ENCODE measurements at regions not wholly inside any gene's neighbourhood (a gene's known extent, or its start where the extent isn't known, plus 50 kb on each side); places are given as distances from the start of the nearest gene placed in this dataset.
"Not testable (repeated sequence)": the region's sequence is repeated elsewhere in the genome, so short reads cannot be mapped to it uniquely, and the experiment has no call there.

DNA sequence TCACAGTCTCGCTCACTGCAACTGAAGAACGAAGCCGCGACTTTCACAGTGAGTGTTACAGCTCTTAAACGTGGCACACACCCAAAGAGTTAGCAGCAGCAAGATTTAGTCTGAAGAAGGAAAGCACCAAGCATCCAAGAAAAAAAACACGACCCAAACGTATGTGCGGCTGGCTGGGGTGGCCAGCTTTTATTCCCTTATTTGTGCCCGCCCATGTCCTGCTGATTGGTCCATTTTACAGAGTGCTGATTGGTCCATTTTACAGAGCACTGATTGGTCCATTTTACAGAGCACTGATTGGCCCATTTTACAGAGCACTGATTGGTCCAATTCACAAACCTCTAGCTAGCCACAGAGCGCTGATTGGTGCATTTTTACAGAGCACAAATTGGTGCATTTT, 323.0 kb upstream of the ATP10A start:
- not testable (repeated sequence) for DNase-seq (ENCODE audit: low read depth in 3 of 3)

DNA sequence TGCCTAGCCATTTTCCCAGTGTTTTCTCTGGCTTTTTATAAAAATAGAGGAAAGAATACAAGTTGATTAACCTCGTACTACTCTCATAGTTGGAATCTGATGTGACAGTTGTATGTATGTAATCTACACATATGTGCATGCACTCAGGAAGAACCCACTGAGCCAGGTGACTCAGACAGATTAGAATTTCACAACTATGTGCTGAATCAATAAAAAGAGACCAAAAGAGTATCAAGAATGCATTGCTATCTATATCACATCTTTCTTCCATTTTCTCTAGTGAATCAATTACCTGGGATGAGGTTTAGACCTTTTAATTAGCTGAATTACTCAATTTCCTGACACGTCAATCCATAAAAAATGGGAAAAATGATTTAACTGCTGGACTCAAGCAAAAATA, 319.3 kb upstream of the ATP10A start:
- no peak for DNase-seq (ENCODE audit: low read depth in 3 of 3)

DNA sequence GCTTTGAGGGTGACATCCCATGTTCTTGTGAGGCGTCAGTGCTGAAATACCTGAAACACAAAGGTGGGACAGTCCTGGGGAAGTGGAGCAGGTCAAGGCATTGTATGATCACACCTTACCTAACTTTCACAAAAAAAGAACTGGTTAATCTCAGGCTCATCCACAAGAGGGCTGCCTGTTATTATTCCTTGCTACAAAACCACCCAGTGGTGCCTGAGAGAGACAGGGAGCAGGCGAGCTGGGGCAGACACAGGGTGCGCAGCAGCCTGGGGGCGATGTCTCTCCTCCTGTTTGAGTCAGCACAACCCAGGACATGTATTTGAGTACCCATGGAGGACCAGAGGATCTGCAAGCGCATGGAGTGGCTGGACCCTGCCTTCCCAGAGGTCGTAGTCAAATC, 316.8 kb upstream of the ATP10A start:
- DNase-seq (ENCODE audit: low read depth in 3 of 3), result no peak

DNA sequence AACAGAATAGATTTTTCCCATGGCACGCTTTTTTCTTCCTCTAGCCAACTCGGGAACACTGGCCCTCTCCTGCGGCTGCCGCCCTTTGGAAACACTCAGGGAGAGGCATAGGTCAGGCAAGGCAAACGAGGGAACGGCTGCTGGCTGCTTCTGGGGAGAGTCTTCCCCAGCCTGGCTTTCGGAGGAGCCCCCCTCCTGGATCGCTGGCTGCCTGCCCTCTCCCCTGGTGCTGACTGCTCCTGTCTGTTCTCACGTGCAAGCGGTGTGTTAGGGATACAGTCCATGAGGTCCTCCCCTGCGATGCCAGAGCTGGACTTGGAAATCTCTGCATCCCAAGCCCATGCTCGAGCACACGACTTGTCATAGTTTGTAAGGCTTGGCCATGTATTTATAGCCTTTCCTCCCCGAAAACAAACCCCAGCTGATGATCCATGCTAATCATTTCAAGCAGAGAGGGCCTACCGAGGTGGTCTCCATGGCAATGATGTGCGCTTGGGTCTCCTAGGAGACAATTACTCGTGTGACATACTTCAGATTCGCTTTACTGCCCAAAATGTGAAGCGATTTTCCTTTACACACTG, 315.6 kb upstream of the ATP10A start:
- no peak for DNase-seq (ENCODE audit: low read depth in 3 of 3)

DNA sequence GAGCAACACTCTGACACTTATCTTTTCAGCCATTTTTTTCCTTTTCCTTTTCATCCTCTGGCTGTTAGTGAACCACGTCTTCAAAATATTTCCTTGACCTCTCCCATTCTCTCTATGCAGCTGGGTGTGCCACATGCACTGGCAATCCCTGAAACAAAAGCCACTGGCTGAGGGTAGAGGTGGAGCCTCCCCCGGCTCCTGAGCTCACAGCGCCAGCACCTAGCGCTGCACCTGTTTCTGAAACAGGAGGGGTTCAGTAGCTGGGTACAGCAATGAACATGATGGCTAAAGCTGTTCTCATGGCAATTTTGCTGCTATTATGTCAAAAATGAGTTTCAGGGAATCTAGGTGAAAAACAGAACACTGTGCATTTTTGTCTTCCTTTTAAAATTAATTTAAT, 314.7 kb upstream of the ATP10A start:
- DNase-seq (ENCODE audit: low read depth in 3 of 3), result no peak

DNA sequence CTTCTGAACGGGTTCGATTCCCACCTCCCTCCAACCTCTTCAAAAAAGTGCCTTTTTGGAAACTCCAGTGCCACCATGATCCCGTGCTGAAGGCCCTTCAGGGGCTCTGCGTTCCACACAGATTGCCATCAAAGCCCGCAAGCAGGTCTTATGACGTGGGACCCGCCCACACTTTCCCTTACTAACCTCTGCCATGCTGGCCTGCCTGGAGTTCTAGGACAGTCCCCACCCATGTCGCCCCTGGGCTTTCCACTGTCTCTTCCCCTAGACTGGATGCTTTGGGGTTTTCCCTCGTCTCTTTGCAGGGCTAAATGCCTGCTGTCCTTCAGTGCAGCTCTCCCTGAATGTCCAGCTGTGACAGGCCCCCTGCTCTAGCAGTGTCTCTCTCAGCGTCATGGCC, 313.7 kb upstream of the ATP10A start:
- DNase-seq (ENCODE audit: low read depth in 3 of 3), result no peak

DNA sequence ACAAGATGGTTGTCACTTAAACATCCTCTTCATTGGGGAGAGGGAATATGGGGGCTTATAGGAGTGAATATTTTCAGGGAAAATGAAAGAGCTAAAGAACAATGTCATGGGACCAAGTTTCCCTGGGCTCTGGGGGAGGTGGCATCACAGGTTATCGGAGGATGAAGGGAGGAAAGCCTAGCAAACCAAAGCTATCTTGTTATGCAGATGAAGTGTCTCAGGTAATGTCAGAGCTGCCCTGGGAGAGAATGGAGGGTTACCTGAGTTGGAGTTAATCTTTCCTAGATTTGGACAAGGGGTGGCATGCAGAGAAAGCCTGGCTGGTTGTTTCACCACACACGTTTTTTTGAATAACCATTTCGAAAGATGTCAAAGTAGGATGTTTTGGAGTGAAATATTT, 308.1 kb upstream of the ATP10A start:
- DNase-seq (ENCODE audit: low read depth in 3 of 3), result no peak

DNA sequence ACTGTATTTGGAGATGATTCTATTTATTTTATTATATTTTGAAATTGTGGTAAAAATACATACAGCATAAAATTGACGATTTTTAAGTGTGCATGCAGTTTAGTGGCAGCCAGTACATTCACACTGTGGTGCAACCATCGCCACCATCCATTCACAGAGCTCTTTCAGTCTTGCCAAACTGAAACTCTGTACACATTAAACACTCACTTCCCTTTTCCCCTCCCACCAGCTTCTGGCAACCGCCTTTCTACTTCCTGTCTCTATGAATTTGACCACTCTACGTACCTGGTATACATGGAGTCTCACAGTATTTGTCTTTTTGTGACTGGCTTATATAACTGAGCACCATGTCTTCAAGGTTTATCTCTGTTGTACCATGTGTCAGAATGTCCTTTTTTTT, 303.3 kb upstream of the ATP10A start:
- no peak for DNase-seq (ENCODE audit: low read depth in 3 of 3)

DNA sequence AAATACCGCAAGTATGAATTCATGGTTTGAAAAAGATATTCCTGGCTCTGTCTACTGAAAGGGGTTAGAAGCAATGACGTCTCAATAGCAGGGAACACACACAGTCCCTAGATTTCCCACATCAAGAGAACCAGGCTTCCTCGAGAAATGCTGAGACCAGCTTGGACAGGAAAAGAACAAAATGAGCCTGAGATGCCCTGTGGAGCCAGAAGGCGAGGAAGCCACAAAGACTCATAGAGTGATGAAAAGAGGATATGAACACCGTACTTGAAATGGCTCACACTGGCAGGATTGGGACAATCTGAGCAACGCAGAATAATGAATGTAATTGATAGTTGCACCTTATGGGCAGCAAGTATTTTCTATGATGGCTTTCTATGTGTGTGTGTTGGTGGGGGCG, 302.4 kb upstream of the ATP10A start:
- DNase-seq (ENCODE audit: low read depth in 3 of 3), result no peak

DNA sequence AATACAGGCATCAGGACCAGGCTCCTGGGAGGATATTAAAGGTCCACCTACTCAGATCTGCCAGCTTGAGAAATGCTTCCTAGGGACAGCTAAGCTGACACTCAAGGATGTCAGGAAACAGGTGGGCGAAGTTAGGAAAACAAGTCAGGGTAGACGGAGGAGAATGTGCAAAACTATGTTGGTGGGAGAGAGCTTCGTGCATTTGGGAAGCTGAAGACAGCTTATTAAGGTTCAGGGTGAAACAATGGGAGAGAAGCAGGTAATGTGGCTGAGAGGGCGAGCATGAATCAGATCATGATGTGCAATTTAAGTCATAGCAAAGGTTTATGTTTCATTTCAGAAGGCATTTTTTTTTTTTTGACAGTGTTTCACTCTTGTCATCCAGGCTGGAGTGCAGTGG, 297.2 kb upstream of the ATP10A start:
- DNase-seq (ENCODE audit: low read depth in 3 of 3), result no peak

DNA sequence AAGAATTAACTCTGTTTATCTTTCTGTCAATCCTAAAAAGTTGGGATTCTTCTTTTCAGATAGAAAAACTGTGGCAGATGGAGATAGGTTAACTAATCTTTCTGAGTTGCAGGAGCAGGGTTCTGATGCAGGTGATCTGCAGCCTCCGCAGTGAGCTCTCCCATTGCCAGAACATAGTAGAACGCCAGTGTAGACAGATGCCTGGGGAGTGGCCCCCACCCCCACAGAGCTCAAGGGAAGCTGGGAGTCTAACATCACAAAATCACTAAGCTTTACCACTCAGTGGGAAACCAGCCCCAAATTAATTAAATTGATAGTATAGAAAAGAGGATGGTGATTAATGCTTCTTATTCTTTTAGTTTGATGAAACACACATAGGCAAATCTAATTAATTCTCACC, 295.0 kb upstream of the ATP10A start:
- no peak for DNase-seq (ENCODE audit: low read depth in 3 of 3)

DNA sequence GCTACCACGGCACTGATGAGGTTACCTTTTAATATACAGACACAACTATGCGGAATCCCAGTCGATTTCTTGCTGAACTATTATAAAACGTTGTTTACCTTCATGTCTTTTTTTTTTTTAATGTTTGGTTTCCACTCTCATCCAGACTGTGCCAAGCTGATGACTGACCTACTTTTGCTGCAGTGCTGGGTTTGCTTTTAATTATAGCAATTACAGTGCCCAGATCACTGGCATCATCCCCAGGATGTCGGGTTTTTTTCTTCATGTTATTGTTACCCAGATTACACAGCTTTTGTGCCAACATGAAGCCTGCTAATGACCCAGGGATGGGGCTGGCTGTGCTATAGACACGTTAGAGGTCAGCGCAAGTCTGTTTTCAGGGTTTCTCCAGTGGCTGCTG, 294.0 kb upstream of the ATP10A start:
- DNase-seq (ENCODE audit: low read depth in 3 of 3), result no peak

DNA sequence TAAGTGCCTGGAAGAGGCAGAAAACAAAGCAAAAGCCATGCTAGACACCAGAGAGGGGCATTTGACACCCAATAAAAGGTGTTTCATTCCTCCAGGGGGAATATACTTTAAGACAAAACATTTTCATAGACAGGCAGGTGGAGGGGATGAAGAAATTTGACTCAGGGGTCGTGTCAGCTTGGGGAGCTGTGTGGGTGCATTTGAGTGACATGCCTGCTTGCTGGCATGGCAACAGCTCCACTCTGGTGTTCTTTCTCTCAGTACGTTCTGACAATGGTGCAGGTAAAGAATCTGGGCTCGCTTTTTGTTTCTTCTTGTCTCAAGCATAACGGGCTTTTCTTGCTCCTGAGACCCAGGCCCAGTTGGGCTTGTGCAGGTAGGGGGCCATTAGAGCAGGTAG, 292.9 kb upstream of the ATP10A start:
- DNase-seq (ENCODE audit: low read depth in 3 of 3), result no peak

DNA sequence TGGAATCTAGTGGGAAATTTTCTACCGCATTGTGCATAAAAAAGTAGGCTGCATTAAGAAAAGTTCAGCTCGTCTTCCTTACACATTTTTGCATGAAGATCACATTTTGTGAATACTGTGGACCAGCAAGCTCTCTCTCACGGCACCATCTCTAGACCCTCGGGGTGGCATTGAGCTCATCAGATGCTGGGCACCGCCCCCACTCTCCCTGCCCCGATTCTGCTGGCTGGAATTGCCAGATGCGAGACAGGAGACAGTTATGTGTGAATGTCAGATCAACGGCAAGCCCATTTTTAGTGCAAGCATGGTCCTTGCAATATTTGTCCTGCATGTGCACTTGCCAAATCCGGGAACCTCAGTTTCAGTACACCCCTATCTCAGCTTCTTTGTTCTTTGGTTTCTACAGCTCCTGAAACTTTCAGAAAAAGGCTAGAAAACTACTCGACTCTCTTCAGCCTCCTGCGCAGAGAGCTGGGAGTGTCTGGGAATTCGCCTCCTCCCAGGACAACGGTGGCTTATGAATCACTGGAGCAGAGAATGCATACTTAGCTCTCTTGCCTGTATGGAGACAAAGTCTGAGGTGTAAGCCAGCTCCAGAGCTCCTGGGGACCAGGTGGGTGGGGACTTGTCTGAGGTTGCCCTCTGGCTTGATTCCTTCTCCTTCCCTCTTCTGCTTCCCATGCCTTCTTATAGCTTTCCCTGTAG, 285.2 kb upstream of the ATP10A start:
- no peak for DNase-seq (ENCODE audit: low read depth in 3 of 3)

DNA sequence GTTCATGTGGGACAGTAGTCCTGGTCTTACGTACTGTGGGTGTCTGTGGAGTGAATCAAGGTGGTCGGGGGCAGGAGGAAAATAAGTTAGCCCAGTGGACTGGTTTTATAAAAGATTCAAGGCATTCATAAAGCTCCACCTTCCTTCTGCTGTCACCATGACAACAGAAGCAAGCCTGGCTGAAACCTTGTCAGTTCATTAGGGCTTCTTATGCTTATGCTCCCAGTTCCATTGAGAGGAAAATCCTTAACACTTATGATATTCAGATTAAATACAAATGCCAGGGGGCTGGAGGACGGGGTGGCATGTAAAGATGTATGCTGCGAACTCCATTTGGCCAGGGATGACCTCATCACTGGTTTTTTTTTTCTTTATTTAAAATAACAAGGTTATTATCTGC, 283.1 kb upstream of the ATP10A start:
- DNase-seq (ENCODE audit: low read depth in 3 of 3), result no peak

DNA sequence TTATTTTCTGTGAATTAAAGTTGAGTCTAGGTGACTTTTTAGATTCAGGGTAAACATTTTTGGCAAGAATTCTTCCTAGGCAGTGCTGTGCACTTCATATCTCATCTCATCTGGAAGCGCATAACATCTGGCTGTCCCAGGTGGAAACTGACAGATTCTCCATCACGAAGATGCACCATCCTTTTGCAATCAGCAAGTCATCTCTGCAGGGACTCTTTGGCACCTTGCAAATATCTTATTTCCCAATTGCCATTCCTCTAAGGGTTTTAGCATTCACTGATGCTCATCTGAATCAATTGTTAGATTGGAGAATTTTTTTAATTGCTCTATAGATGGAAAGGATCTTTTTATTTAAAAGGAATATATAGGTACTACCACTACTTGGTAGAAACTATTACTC, 282.7 kb upstream of the ATP10A start:
- DNase-seq (ENCODE audit: low read depth in 3 of 3), result no peak

DNA sequence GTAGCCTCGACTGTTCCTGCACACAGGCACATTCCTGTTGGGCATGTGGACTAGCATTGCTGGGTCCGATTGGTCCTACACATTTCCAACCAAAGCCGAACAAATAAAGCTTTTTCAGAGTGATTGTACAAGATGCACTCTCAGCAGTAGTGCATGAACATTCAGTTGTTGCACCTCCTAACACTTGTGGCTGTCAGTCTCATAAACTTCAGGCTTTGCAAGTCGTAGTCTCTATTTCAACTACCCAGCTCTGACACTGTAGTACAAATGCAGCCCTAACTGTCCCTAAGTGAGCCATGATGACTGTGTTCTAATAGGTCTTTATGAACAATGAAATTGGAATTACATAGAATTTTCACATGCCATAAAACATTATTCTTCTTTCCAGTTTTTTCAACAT, 281.7 kb upstream of the ATP10A start:
- DNase-seq (ENCODE audit: low read depth in 3 of 3), result no peak

DNA sequence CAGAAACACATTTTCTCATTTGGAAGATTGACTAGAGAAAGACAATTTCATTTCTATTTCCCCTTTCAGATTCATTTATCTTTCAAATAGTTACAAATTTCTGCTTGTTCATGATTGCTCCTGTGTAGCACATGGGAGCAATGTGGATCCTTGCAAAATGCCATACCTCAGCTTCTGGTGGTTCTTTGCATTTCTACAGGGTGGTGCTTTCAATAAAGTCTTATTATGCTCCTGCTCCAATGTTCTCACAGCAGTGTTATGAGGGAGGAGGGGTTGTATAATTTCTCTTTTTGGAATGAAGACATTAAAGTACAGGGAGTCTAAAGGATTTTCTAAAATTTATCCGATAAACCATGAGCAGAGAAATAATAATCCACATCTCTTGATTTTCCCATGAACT, 280.1 kb upstream of the ATP10A start:
- DNase-seq (ENCODE audit: low read depth in 3 of 3), result no peak

DNA sequence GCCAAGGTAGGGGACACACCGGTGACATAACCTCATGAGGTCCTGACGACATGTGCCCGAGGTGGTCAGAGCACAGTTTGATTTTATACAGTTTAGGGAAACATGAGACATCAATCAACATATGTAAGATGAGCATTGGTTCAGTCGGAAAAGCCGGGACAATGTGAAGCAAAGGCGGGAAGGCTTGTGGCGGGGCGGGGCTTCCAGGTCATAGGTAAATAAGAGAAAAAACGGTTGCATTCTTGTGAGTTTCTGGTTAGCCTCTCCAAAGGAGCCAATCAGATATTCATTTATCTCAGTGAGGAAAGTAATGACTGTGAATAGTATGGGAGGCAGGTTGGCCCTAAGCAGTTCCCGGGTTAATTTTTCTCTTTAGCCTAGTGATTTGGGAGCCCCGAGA, 271.7 kb upstream of the ATP10A start:
- DNase-seq (ENCODE audit: low read depth in 3 of 3), result no peak

DNA sequence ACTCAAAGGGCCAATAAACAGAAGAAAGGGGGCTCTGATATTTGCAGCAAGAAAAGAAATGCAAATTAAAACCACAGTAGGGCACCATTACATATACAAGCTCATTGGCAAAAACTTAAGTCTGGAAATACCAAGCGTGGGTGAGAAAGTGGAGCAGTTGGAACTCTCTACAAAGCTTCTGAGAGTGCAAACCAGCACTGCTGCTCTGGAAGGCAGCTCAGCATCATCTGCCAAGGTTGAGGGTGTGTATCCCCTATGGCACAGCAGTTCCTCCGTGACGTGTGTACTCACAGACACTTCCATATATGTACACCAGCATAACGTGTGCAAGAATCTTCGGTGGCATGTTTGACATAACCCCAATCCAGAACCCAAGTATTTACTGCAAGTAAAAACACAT, 271.0 kb upstream of the ATP10A start:
- no peak for DNase-seq (ENCODE audit: low read depth in 3 of 3)

DNA sequence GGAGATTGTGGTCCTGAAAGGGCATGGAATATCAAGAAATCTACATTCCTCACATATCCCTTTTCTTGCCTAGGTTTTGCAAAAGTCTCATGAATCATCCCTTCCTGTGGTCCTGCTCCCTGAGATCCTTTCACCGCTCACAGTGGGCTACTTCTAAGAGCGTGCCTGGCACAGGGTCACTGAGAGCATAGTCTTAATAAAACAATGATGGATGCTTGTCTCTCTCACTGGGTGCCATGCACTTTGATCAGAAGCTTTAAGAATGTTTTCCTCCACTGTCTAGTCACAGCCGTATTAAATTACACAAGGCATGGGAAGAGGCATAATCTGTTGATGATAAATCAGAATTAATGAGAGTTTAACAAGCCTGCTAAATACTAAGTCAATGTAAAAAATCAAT, 269.7 kb upstream of the ATP10A start:
- DNase-seq (ENCODE audit: low read depth in 3 of 3), result no peak

DNA sequence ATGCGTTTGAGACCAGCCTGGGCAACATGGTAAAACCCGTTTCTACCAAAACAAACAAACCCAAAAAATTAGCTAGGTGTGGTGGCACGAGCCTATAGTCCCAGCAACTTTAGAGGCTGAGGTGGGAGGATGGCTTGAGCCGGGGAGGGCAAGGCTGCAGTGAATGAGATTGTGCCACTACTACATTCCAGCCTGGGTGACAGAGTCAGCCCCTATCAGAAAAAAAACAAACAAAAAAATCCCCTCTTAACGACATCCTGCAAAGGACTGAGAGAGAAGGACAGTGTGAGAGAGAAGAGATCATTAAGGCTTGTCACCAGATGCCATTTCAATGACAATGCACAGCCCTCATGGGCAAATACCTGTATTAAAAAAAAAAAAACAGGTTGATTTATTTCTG, 266.7 kb upstream of the ATP10A start:
- no peak for DNase-seq (ENCODE audit: low read depth in 3 of 3)

DNA sequence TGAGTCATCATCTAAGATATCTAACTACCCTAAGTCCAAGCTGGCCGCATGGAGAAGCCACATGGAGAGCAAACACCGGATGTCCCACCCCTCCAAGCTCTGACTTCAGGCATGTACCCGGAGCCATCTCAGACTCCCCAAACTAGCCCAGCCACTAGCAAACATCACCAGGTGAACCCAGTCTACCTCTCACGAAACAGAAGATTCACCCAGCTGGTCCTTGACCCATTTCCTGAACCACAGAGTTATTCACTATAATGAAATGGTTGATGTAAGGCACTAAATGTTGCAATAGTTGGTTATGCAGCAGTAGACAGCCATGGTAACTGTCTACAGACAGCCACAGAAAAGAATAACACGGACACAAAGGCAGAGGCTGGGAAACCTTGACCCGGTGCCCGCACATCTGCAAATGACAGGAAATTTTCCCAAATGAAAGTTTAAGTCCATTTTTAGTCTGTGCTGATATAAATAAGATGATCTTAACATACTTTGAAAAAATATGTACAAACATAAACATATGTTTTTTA, 265.5 kb upstream of the ATP10A start:
- DNase-seq (ENCODE audit: low read depth in 3 of 3), result no peak

DNA sequence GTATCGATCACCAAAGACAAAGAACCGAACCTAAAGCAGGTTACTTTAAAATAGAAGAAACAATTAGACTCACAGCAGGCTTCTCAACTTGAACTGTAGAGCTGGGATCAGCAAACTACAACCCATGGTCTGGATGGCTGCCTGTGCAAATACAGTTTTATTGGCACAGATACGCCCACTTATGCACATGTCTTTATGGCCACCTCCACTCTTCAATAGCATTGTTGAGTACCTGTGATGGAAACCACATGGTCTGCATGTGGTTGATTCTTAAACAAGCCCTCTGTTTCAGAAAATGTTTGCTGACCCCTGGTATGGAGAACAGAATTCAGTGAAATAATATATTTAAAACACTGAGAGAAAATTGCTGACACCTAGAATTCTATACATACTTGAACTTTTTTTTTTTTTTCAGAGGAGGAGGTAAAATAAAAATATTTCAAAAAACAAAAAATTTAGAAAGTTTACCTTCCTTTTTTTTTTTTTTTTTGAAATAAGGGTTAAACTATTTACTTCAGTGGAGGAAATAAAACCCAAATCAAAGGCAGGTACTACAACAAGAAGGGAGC, 263.8 kb upstream of the ATP10A start:
- no peak for DNase-seq (ENCODE audit: low read depth in 3 of 3)
